ENCODE measurements at regions not wholly inside any gene's neighbourhood (a gene's known extent, or its start where the extent isn't known, plus 50 kb on each side); places are given as distances from the start of the nearest gene placed in this dataset.
A peak's percentile ranks its signal among the peaks of the same experiment; 100 is the strongest.

- no peak overlapping the region for H3K27ac ChIP-seq (ENCODE audit: extremely low read depth, low read depth, low read length)
- H4K20me1 ChIP-seq (replicated peaks; ENCODE audit: control insufficient read depth, insufficient read depth, low read length) = no peaks in the 10 kb centered on the region
- 0 out of 2 replicates have a peak overlapping the region, but pooled peaks have one; percentile 13 for H2AFZ ChIP-seq (ENCODE audit: low read depth, low read length)
- in situ Hi-C loops (cut with MboI) = no loop called here
- FAIRE-seq (no peak), ATAC-seq (no peak), DNase-seq (ENCODE audit: extremely low read depth in 1 of 4, low spot score in 3 of 4) (no peak)
- no TSS peak for BruUV-seq (replicated peaks)
- no peak overlapping the region for H3K9ac ChIP-seq (ENCODE audit: insufficient read depth in 1 of 2, low read depth in 2 of 2, low read length in 2 of 2)
- CTCF ChIA-PET (ENCODE audit: low intra/inter-chr PET ratio) = no interaction called here
- no peak overlapping the region for H3K4me2 ChIP-seq (ENCODE audit: insufficient read depth, low read length)
- no peaks in the 10 kb centered on the region for H3K27me3 ChIP-seq (ENCODE audit: control insufficient read depth in 2 of 2, insufficient read depth in 2 of 2, low read length in 2 of 2)
- no peaks in the 10 kb centered on the region for H3K79me2 ChIP-seq (ENCODE audit: control insufficient read depth, insufficient read depth, low read length)
- POLR2A ChIA-PET = no interaction called here
- H3K9me1 ChIP-seq (ENCODE audit: control insufficient read depth, insufficient read depth, low read length) = no peaks in the 10 kb centered on the region
- 0 out of 2 replicates have a peak, but pooled peaks have one; percentile 4 for TF ChIP-seq MAX (CRISPR knock-in tag; IDR thresholded peaks at IDR 0.05)
- no peak for TF ChIP-seq HES1 (IDR thresholded peaks at IDR 0.05; ENCODE audit: low read depth)
- intact Hi-C loops (cut with micrococcal nuclease) = no loop called here
- 74% methylated on average over 10 of the region's 10 CpGs for WGBS (ENCODE audit: insufficient coverage, low coverage, missing lambda C conversion rate)
- H3K4me3 ChIP-seq = no peak overlapping the region
- H3K36me3 ChIP-seq (ENCODE audit: control insufficient read depth, insufficient read depth, low read length) = no peaks in the 10 kb centered on the region
- H3K4me1 ChIP-seq (replicated peaks in 1 of 2; ENCODE audit: control insufficient read depth in 2 of 2, insufficient read depth in 2 of 2, low read length in 2 of 2) = peaks cover 4 to 11% of the 10 kb centered on the region in 2 experiments
- H3K9me3 ChIP-seq (replicated peaks; ENCODE audit: control insufficient read depth, insufficient read depth, low read depth, low read length) = no peaks in the 10 kb centered on the region
These were observed 62.5 kb downstream of the CEBPB start for GRCh38 chr20:50253101-50253500.

GRCh38 chr20:50254466-50255079 lies 63.9 kb downstream of the CEBPB start:
- in situ Hi-C loops (cut with MboI) = no loop called here
- no peak for FAIRE-seq
- Histone ChIP-seq H3K27ac (ENCODE audit: extremely low read depth, low read depth, low read length) (no peak overlapping the region), H3K79me2 (ENCODE audit: control insufficient read depth, insufficient read depth, low read length) (no peaks in the 10 kb centered on the region), H3K9ac (ENCODE audit: insufficient read depth in 1 of 2, low read depth in 2 of 2, low read length in 2 of 2) (no peak overlapping the region), H3K4me2 (ENCODE audit: insufficient read depth, low read length) (no peak overlapping the region), H3K9me3 (replicated peaks; ENCODE audit: control insufficient read depth, insufficient read depth, low read depth, low read length) (no peaks in the 10 kb centered on the region), H4K20me1 (replicated peaks; ENCODE audit: control insufficient read depth, insufficient read depth, low read length) (no peaks in the 10 kb centered on the region), H3K4me1 (replicated peaks in 1 of 2; ENCODE audit: control insufficient read depth in 2 of 2, insufficient read depth in 2 of 2, low read length in 2 of 2) (peaks cover 7 to 10% of the 10 kb centered on the region in 2 experiments; a peak in 4 of 5 replicates), H3K36me3 (ENCODE audit: control insufficient read depth, insufficient read depth, low read length) (no peaks in the 10 kb centered on the region), H3K4me3 (no peak overlapping the region), H3K9me1 (ENCODE audit: control insufficient read depth, insufficient read depth, low read length) (no peaks in the 10 kb centered on the region), H3K27me3 (ENCODE audit: control insufficient read depth in 2 of 2, insufficient read depth in 2 of 2, low read length in 2 of 2) (no peaks in the 10 kb centered on the region), H2AFZ (ENCODE audit: low read depth, low read length) (peak overlapping the region; percentile 61; the same call in 1 of the 2 replicates)
- WGBS (ENCODE audit: insufficient coverage, low coverage, missing lambda C conversion rate) = 38% methylated on average over 11 of the region's 11 CpGs
- DNase-seq (ENCODE audit: extremely low read depth in 1 of 4, low spot score in 3 of 4) = no peak
- intact Hi-C loops (cut with micrococcal nuclease) = no loop called here
- ChIA-PET POLR2A (interaction anchor here (0.6 kb wide), 1 partner anchor 10 kb away, joined by 6 read pairs; no protein-coding TSS in a partner anchor), CTCF (ENCODE audit: low intra/inter-chr PET ratio) (no interaction called here)
- ATAC-seq = no peak
- no TSS peak for BruUV-seq (replicated peaks)
- TF ChIP-seq CHAMP1 (IDR thresholded peaks at IDR 0.05) (no peak), GTF2B (IDR thresholded peaks at IDR 0.05; ENCODE audit: extremely low read depth, insufficient read length) (no peak), ZBTB49 (CRISPR knock-in tag; IDR thresholded peaks at IDR 0.05; ENCODE audit: borderline replicate concordance) (no peak), MITF (IDR thresholded peaks at IDR 0.05) (no peak)

Measured in K562 (cell line).